Suprapubic skin (tissue), 3 donors: ENCODE measurements at regions not wholly inside any gene's neighbourhood (a gene's known extent, or its start where the extent isn't known, plus 50 kb on each side); places are given as distances from the start of the nearest gene placed in this dataset.

Source experiments
- EP300 ChIP-seq: sonication (generic); formaldehyde crosslinking; IDR thresholded peaks from one replicate; pipeline ENCODE4 v1.6.1; 2017; ENCODE audit warnings: antibody characterized with exemption
- POLR2A ChIP-seq, 2 donors: fragments of 450-650 bp; IDR thresholded peaks; one replicate each; pipeline ENCODE4 v1.6.1; 2017; ENCODE audit warnings: antibody characterized with exemption in 2 of 2, mild to moderate bottlenecking in 2 of 2, moderate library complexity in 2 of 2
- TF ChIP-seq, protein P1 (sequence below), 2 donors: fragments of 200-600 bp in 1 of 2; fragments of 450-650 bp in 1 of 2; sonication (generic) in 1 of 2; IDR thresholded peaks; one replicate each; pipeline ENCODE4 v1.5.1; 2016 to 2019; ENCODE audit warnings: antibody characterized with exemption in 2 of 2, mild to moderate bottlenecking in 1 of 2, moderate library complexity in 1 of 2

DNA sequence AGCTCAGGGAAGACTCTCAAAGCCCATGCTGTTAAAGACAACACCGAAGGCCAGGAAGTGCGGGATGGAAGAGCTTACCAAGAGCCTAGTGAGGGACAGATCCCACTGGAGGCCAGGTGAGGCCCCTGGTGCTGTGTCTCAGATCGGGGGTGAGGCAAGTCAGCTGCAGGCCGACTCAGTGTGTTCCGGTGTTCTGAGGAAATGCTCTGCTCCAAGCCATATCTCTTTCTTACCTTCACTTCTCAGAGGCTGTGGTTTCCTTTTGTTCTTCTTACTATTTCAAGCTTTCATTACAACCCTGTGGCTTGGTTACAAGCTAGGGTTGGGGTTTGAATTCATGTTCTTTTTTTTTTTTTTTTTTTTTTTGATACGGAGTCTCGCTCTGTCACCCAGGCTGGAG lies 114.3 kb upstream of the ZFP64 start:
- TF ChIP-seq, protein P1, sequence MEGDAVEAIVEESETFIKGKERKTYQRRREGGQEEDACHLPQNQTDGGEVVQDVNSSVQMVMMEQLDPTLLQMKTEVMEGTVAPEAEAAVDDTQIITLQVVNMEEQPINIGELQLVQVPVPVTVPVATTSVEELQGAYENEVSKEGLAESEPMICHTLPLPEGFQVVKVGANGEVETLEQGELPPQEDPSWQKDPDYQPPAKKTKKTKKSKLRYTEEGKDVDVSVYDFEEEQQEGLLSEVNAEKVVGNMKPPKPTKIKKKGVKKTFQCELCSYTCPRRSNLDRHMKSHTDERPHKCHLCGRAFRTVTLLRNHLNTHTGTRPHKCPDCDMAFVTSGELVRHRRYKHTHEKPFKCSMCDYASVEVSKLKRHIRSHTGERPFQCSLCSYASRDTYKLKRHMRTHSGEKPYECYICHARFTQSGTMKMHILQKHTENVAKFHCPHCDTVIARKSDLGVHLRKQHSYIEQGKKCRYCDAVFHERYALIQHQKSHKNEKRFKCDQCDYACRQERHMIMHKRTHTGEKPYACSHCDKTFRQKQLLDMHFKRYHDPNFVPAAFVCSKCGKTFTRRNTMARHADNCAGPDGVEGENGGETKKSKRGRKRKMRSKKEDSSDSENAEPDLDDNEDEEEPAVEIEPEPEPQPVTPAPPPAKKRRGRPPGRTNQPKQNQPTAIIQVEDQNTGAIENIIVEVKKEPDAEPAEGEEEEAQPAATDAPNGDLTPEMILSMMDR (IDR thresholded peaks at IDR 0.05): no peak
- TF ChIP-seq EP300: no peak
- no peak for TF ChIP-seq POLR2A (IDR thresholded peaks at IDR 0.05)
